ENCODE measurements at regions not wholly inside any gene's neighbourhood (a gene's known extent, or its start where the extent isn't known, plus 50 kb on each side); places are given as distances from the start of the nearest gene placed in this dataset.

GRCh38 chr1:164967300-164967699, 389.2 kb downstream of the LMX1A start:
- peaks cover 0 to 3% of the 10 kb centered on the region in 2 donors for H3K27me3 ChIP-seq (ENCODE audit: control insufficient read depth in 1 of 2, insufficient read depth in 2 of 2, low read length in 2 of 2)
- H3K4me3 ChIP-seq (ENCODE audit: low read depth in 1 of 2, low read length in 2 of 2) = no peak overlapping the region
- H3K27ac ChIP-seq (ENCODE audit: low read depth in 2 of 2, low read length in 1 of 2) = no peak overlapping the region
- no peaks in the 10 kb centered on the region for H3K36me3 ChIP-seq (ENCODE audit: control insufficient read depth in 2 of 2, insufficient read depth in 2 of 2, low read length in 1 of 2)
- H3K4me1 ChIP-seq (ENCODE audit: control insufficient read depth in 2 of 2, insufficient read depth in 2 of 2, low read length in 1 of 2) = no peaks in the 10 kb centered on the region
- no peaks in the 10 kb centered on the region for H3K9me3 ChIP-seq (ENCODE audit: control insufficient read depth in 2 of 2, insufficient read depth in 1 of 2, low read depth in 1 of 2, low read length in 1 of 2)

GRCh38 chr1:164961715-164962114, 394.8 kb downstream of the LMX1A start:
- Histone ChIP-seq H3K27ac (ENCODE audit: low read depth in 2 of 2, low read length in 1 of 2) (no peak overlapping the region), H3K36me3 (ENCODE audit: control insufficient read depth in 2 of 2, insufficient read depth in 2 of 2, low read length in 1 of 2) (no peaks in the 10 kb centered on the region), H3K9me3 (ENCODE audit: control insufficient read depth in 2 of 2, insufficient read depth in 1 of 2, low read depth in 1 of 2, low read length in 1 of 2) (no peaks in the 10 kb centered on the region), H3K4me1 (ENCODE audit: control insufficient read depth in 2 of 2, insufficient read depth in 2 of 2, low read length in 1 of 2) (no peaks in the 10 kb centered on the region), H3K27me3 (ENCODE audit: control insufficient read depth in 1 of 2, insufficient read depth in 2 of 2, low read length in 2 of 2) (no peaks in the 10 kb centered on the region), H3K4me3 (ENCODE audit: low read depth in 1 of 2, low read length in 2 of 2) (no peak overlapping the region)
- 70 to 75% methylated on average over 2 of the region's 2 CpGs for WGBS, 2 donors

- H3K27me3 ChIP-seq (ENCODE audit: control insufficient read depth in 1 of 2, insufficient read depth in 2 of 2, low read length in 2 of 2) = no peaks in the 10 kb centered on the region
- WGBS, 2 donors = 77 to 79% methylated on average over 6 of the region's 6 CpGs
- H3K9me3 ChIP-seq (ENCODE audit: control insufficient read depth in 2 of 2, insufficient read depth in 1 of 2, low read depth in 1 of 2, low read length in 1 of 2) = no peaks in the 10 kb centered on the region
- H3K36me3 ChIP-seq (ENCODE audit: control insufficient read depth in 2 of 2, insufficient read depth in 2 of 2, low read length in 1 of 2) = no peaks in the 10 kb centered on the region
- no peaks in the 10 kb centered on the region for H3K4me1 ChIP-seq (ENCODE audit: control insufficient read depth in 2 of 2, insufficient read depth in 2 of 2, low read length in 1 of 2)
- H3K27ac ChIP-seq (ENCODE audit: low read depth in 2 of 2, low read length in 1 of 2) = peak overlapping the region in 1 of 2 donors; percentile 37
- H3K4me3 ChIP-seq (ENCODE audit: low read depth in 1 of 2, low read length in 2 of 2) = no peak overlapping the region
Measured at GRCh38 chr1:164958982-164959768, 397.3 kb downstream of the LMX1A start.

GRCh38 chr1:164953815-164954214, 394.8 kb downstream of the PBX1 start:
- H3K27ac ChIP-seq (ENCODE audit: low read depth in 2 of 2, low read length in 1 of 2) = no peak overlapping the region
- WGBS, 2 donors = 74 to 82% methylated on average over 3 of the region's 3 CpGs

GRCh38 chr1:164953098-164953497, 394.1 kb downstream of the PBX1 start:
- no peaks in the 10 kb centered on the region for H3K36me3 ChIP-seq (ENCODE audit: control insufficient read depth in 2 of 2, insufficient read depth in 2 of 2, low read length in 1 of 2)
- peaks cover 3 to 4% of the 10 kb centered on the region in 2 donors for H3K9me3 ChIP-seq (ENCODE audit: control insufficient read depth in 2 of 2, insufficient read depth in 1 of 2, low read depth in 1 of 2, low read length in 1 of 2)
- WGBS, 2 donors = 71 to 85% methylated on average over 1 of the region's 1 CpG
- H3K27me3 ChIP-seq (ENCODE audit: control insufficient read depth in 1 of 2, insufficient read depth in 2 of 2, low read length in 2 of 2) = no peaks in the 10 kb centered on the region
- no peak overlapping the region for H3K27ac ChIP-seq (ENCODE audit: low read depth in 2 of 2, low read length in 1 of 2)
- H3K4me3 ChIP-seq (ENCODE audit: low read depth in 1 of 2, low read length in 2 of 2) = no peak overlapping the region
- H3K4me1 ChIP-seq (ENCODE audit: control insufficient read depth in 2 of 2, insufficient read depth in 2 of 2, low read length in 1 of 2) = no peaks in the 10 kb centered on the region

More at GRCh38 chr1:164953815-164954214, 394.8 kb downstream of the PBX1 start:
- no peak overlapping the region for H3K4me3 ChIP-seq (ENCODE audit: low read depth in 1 of 2, low read length in 2 of 2)
- no peaks in the 10 kb centered on the region for H3K4me1 ChIP-seq (ENCODE audit: control insufficient read depth in 2 of 2, insufficient read depth in 2 of 2, low read length in 1 of 2)
- no peaks in the 10 kb centered on the region for H3K27me3 ChIP-seq (ENCODE audit: control insufficient read depth in 1 of 2, insufficient read depth in 2 of 2, low read length in 2 of 2)
- H3K9me3 ChIP-seq (ENCODE audit: control insufficient read depth in 2 of 2, insufficient read depth in 1 of 2, low read depth in 1 of 2, low read length in 1 of 2) = peaks cover 3 to 4% of the 10 kb centered on the region in 2 donors
- H3K36me3 ChIP-seq (ENCODE audit: control insufficient read depth in 2 of 2, insufficient read depth in 2 of 2, low read length in 1 of 2) = no peaks in the 10 kb centered on the region

- Histone ChIP-seq H3K27ac (ENCODE audit: low read depth in 2 of 2, low read length in 1 of 2) (no peak overlapping the region), H3K27me3 (ENCODE audit: control insufficient read depth in 1 of 2, insufficient read depth in 2 of 2, low read length in 2 of 2) (no peaks in the 10 kb centered on the region), H3K36me3 (ENCODE audit: control insufficient read depth in 2 of 2, insufficient read depth in 2 of 2, low read length in 1 of 2) (no peaks in the 10 kb centered on the region), H3K4me1 (ENCODE audit: control insufficient read depth in 2 of 2, insufficient read depth in 2 of 2, low read length in 1 of 2) (no peaks in the 10 kb centered on the region), H3K4me3 (ENCODE audit: low read depth in 1 of 2, low read length in 2 of 2) (no peak overlapping the region), H3K9me3 (ENCODE audit: control insufficient read depth in 2 of 2, insufficient read depth in 1 of 2, low read depth in 1 of 2, low read length in 1 of 2) (peaks cover 3 to 4% of the 10 kb centered on the region in 2 donors)
- 77 to 87% methylated on average over 3 of the region's 3 CpGs for WGBS, 2 donors
Measured at GRCh38 chr1:164951508-164951907, 392.5 kb downstream of the PBX1 start.

- Histone ChIP-seq H3K4me1 (ENCODE audit: control insufficient read depth in 2 of 2, insufficient read depth in 2 of 2, low read length in 1 of 2) (no peaks in the 10 kb centered on the region), H3K36me3 (ENCODE audit: control insufficient read depth in 2 of 2, insufficient read depth in 2 of 2, low read length in 1 of 2) (no peaks in the 10 kb centered on the region), H3K27me3 (ENCODE audit: control insufficient read depth in 1 of 2, insufficient read depth in 2 of 2, low read length in 2 of 2) (no peaks in the 10 kb centered on the region), H3K9me3 (ENCODE audit: control insufficient read depth in 2 of 2, insufficient read depth in 1 of 2, low read depth in 1 of 2, low read length in 1 of 2) (peaks cover 3 to 4% of the 10 kb centered on the region in 2 donors), H3K4me3 (ENCODE audit: low read depth in 1 of 2, low read length in 2 of 2) (no peak overlapping the region), H3K27ac (ENCODE audit: low read depth in 2 of 2, low read length in 1 of 2) (peak overlapping the region in 1 of 2 donors; percentile 40)
- 17 to 32% methylated on average over 5 of the region's 5 CpGs for WGBS, 2 donors
Measured at GRCh38 chr1:164950541-164950986, 391.6 kb downstream of the PBX1 start.

GRCh38 chr1:164949771-164950471, 390.9 kb downstream of the PBX1 start:
- no peaks in the 10 kb centered on the region for H3K27me3 ChIP-seq (ENCODE audit: control insufficient read depth in 1 of 2, insufficient read depth in 2 of 2, low read length in 2 of 2)
- H3K27ac ChIP-seq (ENCODE audit: low read depth in 2 of 2, low read length in 1 of 2) = no peak overlapping the region
- no peaks in the 10 kb centered on the region for H3K4me1 ChIP-seq (ENCODE audit: control insufficient read depth in 2 of 2, insufficient read depth in 2 of 2, low read length in 1 of 2)
- H3K36me3 ChIP-seq (ENCODE audit: control insufficient read depth in 2 of 2, insufficient read depth in 2 of 2, low read length in 1 of 2) = no peaks in the 10 kb centered on the region
- peaks cover 3 to 4% of the 10 kb centered on the region in 2 donors for H3K9me3 ChIP-seq (ENCODE audit: control insufficient read depth in 2 of 2, insufficient read depth in 1 of 2, low read depth in 1 of 2, low read length in 1 of 2)
- no peak overlapping the region for H3K4me3 ChIP-seq (ENCODE audit: low read depth in 1 of 2, low read length in 2 of 2)
- 56 to 67% methylated on average over 2 of the region's 2 CpGs for WGBS, 2 donors

- Histone ChIP-seq H3K4me1 (ENCODE audit: control insufficient read depth in 2 of 2, insufficient read depth in 2 of 2, low read length in 1 of 2) (no peaks in the 10 kb centered on the region), H3K27ac (ENCODE audit: low read depth in 2 of 2, low read length in 1 of 2) (no peak overlapping the region), H3K4me3 (ENCODE audit: low read depth in 1 of 2, low read length in 2 of 2) (no peak overlapping the region), H3K36me3 (ENCODE audit: control insufficient read depth in 2 of 2, insufficient read depth in 2 of 2, low read length in 1 of 2) (no peaks in the 10 kb centered on the region), H3K9me3 (ENCODE audit: control insufficient read depth in 2 of 2, insufficient read depth in 1 of 2, low read depth in 1 of 2, low read length in 1 of 2) (peaks cover 3 to 4% of the 10 kb centered on the region in 2 donors), H3K27me3 (ENCODE audit: control insufficient read depth in 1 of 2, insufficient read depth in 2 of 2, low read length in 2 of 2) (no peaks in the 10 kb centered on the region)
- 89 to 95% methylated on average over 1 of the region's 1 CpG for WGBS, 2 donors
Measured at GRCh38 chr1:164948101-164948500, 389.1 kb downstream of the PBX1 start.

Data from esophagus (tissue), 2 donors.